22Rv1 (cell line): ENCODE measurements at regions not wholly inside any gene's neighbourhood (a gene's known extent, or its start where the extent isn't known, plus 50 kb on each side); places are given as distances from the start of the nearest gene placed in this dataset.

Experiments
- ZFX ChIP-seq: fragments of 450-650 bp; IDR thresholded peaks from 2 replicates; pipeline ENCODE4 v1.6.1; 2017; ENCODE audit warnings: antibody characterized with exemption, borderline replicate concordance
- TF ChIP-seq, protein P1 (sequence below): fragments of 450-650 bp; IDR thresholded peaks from 2 replicates; pipeline ENCODE4 v1.5.1; 2017; ENCODE audit warnings: mild to moderate bottlenecking

DNA sequence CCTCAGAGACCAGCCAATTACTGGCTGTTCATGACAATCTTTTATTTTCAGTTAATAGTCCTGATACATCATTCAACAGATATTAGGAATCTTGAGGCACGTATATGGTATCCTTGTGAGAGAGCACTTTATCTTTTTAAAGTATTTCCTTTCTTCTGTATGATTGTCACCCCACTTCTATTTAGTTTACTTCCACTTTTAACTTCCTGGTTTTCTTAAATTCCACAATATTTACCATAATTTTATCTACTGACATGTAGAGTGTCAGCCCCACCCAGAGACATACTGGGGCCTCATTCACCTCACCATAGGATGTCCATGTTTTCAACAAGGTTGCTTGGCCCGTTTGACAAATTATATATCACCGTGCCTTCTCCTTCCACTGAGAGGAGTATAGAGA, 182.9 kb upstream of the ID2 start:
- TF ChIP-seq, protein P1, sequence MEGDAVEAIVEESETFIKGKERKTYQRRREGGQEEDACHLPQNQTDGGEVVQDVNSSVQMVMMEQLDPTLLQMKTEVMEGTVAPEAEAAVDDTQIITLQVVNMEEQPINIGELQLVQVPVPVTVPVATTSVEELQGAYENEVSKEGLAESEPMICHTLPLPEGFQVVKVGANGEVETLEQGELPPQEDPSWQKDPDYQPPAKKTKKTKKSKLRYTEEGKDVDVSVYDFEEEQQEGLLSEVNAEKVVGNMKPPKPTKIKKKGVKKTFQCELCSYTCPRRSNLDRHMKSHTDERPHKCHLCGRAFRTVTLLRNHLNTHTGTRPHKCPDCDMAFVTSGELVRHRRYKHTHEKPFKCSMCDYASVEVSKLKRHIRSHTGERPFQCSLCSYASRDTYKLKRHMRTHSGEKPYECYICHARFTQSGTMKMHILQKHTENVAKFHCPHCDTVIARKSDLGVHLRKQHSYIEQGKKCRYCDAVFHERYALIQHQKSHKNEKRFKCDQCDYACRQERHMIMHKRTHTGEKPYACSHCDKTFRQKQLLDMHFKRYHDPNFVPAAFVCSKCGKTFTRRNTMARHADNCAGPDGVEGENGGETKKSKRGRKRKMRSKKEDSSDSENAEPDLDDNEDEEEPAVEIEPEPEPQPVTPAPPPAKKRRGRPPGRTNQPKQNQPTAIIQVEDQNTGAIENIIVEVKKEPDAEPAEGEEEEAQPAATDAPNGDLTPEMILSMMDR = no peak
- TF ChIP-seq ZFX = no peak
